Fibroblast of upper back skin (primary cell): ENCODE measurements at regions not wholly inside any gene's neighbourhood (a gene's known extent, or its start where the extent isn't known, plus 50 kb on each side); places are given as distances from the start of the nearest gene placed in this dataset.

Source experiments
- DNase-seq: peaks from one replicate; pipeline ENCODE4 v3.0.0-alpha.2; 2013

DNA sequence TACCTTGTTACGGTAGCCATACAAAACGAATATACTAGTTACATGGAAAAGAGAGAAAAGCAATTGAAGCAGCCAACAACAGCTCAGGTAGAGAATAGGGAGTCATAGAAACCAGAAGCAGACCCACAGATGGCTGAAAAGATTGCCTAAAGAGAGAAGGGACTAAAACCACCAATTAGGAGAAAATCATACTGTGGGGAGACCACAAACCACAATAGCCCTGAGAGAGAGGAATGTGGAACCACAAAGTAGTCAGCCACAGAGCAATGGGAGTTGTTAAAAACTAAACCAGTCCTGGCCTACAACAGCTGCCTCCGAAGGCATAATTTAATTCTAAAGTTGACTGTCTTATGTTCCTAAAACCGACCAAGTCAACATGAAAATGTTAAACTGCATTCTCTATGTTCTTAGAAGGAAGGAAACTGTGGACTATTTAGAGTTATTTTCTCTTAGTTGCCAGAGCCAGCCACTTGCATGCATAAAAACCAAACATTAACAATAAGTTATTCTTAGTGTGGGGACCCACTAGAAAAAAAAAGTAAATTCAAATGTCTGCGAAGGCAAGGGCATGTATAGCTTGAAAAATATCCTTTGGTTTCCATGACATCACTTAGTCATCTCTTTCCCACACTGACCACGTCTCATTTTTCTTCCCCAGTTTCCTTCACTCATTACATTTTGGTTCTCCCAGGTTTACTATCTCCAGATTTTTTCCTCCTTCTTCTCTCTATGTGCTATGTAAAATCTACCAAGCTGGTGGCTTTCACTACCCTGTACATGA, 398.1 kb downstream of the NOVA1 start:
- peak; percentile 89 for DNase-seq

DNA sequence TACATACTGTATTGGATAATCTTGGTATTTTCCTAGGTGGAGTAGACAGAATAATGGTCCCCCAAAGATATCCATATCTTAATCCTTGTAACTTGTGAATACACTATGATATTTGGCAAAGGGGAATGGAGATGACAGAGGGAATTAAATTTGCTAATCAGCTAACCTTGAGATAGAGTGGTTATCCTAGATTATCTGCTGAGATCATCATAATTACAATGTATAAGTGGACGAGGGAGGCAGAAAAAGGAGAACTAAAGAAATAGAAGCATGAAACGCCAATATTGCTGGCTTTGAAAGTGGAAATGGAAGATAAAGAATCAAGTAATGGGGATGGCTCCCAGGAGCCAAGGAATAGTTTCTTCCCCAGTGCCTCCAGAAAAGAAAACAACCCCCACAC, 398.7 kb downstream of the NOVA1 start:
- no peak for DNase-seq

DNA sequence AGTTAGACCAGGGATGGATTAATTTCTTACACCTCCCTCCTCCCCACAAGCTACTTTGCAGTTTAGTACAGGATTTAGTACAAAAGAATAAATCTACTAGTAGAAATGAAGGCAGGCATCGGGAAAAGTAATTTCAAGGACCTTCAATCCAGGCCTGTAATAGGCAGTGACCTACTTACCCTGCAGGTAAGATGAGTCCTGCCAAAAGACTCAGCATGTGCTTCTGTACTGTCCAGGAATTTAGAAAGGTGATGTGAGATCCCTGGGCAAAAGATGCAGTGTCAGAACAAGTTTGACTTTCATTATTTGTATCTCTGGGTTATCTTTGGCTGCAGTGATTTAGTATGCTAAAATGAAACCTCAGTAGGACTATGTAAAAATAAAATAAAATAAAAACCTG, 403.0 kb downstream of the NOVA1 start:
- DNase-seq, result no peak

GRCh38 chr14:26191671-26192070, 406.2 kb downstream of the NOVA1 start:
- DNase-seq, result no peak

DNA sequence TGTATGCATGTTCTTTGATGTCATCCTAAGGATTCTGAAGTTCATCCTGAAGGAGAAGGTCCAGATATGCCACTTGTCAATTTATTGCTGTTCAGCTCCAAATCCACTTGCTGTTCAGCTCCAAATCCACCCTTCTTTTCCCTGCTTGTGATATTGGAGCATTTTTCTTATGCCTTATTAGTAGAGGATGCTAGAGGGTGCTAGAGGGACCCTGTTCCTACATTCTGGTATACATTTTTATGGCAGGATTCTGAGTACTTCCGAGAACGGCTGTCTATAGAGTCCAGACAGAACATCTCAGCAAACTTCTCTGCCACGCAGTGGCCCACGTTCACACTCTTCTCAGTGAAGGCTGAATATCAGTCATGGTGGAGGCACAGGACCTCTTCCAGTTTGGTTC, 406.7 kb downstream of the NOVA1 start:
- DNase-seq, result no peak

DNA sequence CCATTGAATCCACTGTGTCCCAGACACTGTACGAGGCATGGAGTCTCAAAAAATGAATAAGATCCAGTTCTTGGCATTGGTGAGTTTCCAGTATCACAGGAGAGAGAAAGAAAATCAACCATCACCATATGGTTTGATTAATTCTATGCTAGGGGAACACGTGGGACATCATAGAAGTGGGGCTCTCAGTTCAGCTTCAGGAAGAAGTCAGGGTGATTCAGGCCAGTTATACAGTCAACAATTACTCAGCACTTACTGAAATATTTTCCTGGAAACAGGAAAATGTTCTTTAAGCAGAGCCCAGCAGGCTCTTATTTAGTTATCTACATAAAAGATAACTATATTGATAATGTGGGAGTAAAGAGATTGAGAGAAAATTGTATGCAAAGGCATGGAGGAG, 407.2 kb downstream of the NOVA1 start:
- DNase-seq, result no peak

- DNase-seq, result no peak
Measured at GRCh38 chr14:26187996-26188620, 409.7 kb downstream of the NOVA1 start.

- no peak for DNase-seq
Measured at GRCh38 chr14:26180221-26180620, 417.6 kb downstream of the NOVA1 start.

DNA sequence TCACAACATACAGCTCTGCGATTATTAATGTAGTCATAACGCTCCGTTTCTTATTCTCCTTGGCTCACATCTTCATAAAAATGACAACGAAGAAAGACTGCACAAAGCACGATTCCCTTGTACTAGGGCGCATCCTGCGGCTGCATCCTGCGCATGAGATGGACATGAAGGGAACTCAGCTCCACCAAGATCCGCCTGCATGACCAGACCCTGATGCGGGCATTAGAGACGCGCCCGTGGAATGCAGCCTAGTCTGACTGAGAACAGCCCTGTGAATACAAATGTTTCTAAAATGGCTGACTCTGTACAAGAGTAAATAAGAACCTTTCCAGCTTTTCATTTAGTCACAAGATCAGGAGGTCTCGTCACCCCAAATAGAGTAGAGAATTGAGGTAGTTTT, 422.2 kb downstream of the NOVA1 start:
- DNase-seq, result no peak

DNA sequence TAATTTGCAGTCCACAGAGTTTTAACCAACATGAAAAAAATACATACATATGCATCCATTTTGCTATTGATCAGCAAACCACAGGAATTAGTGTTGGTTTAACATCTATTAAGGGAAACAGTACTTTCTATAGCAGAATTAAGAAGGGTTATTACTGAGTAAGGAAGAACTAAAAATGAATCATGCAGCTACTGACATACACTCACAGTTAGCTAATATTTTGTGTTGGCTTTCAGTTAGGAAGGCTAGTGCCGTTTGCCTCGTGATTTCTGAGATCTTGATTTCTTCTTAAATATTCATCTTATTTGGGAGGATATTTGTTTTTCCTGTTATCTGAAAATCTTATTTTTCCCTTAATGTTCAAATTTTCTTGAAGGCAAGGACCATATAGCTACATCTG, 423.4 kb downstream of the NOVA1 start:
- DNase-seq, result no peak

- no peak for DNase-seq
Measured at GRCh38 chr14:26173581-26174110, 424.2 kb downstream of the NOVA1 start.

DNA sequence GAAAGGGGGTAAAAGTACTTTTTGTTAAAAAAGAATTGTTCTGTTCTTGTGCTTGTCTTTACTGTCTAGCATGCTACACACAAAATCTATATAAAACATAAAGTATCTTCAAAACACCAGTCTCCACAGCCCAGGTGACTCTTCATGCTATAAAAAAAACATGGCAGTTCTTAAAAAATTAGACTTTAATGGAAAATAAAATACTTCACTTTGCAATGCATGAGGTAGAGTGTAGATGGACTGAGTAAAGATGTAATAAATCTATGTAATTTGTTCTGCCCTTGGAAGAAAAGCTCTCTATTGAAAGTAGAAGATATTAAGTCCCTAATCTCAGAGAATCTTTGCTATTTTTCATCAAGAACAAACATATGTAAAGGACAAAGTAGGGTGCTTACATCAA, 425.4 kb downstream of the NOVA1 start:
- no peak for DNase-seq

GRCh38 chr14:26170885-26171284, 426.9 kb downstream of the NOVA1 start:
- DNase-seq, result no peak

GRCh38 chr14:26163761-26164160, 434.1 kb downstream of the NOVA1 start:
- peak; percentile 29 for DNase-seq

DNA sequence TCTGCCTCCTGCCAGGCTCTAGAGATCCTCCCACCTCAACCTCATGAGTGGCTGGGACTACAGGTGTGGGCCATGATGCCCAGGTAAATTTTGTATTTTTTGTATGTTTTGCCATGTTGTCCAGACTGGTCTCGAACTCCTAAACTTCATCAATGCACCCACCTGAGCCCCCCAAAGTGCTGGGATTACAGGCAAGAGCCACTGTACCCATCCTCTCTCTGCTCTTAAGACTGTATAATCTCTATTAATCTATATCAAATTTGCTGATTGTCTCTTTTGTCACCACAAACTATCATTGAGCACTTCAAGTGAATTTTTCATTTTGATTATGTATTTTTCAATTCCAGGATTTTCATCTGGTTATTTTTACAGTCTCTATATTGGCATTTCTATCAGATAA, 440.3 kb downstream of the NOVA1 start:
- DNase-seq, result no peak

DNA sequence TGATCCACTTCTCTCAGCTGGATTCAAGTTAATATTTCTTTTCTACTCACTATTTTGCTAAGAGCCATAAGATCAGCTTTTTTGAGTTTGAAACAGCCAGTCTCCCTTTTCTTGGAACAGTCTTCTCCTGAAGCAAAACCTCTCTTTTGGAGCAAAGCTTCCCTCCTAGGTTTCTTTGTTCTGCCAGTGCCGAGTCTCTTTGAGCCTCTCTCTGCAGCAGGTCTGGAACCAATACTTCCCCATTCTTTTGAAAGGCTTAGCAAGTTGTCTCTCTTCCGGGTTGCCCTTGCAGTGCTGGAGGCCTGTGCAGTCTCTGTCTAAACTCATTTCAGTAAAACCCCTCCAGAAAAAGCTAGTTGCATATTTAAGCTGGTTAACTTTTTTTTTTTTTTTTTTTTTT, 454.8 kb downstream of the NOVA1 start:
- no peak for DNase-seq

GRCh38 chr14:26138764-26139445, 458.9 kb downstream of the NOVA1 start:
- no peak for DNase-seq

DNA sequence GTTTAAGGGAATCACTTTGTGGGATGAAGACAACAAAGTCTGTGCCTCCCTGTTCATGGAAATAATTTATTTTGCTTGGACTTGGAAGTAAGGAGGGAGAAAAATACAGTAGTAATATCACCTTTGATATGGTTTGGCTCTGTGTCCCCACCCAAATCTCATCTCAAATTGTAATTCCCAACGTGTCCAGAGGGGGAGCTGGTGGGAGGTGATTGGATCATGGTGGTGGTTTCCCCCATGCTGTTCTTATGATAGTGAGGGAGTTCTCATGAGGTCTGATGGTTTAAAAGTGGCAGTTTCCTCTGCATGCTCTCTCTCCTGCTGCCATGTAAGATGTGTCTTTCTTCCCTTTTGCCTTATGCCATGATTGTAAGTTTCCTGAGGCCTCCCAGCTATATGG, 460.7 kb downstream of the NOVA1 start:
- no peak for DNase-seq

GRCh38 chr14:26132061-26132645, 465.7 kb downstream of the NOVA1 start:
- no peak for DNase-seq

- DNase-seq, result no peak
Measured at GRCh38 chr14:26130690-26131089, 467.1 kb downstream of the NOVA1 start.

GRCh38 chr14:26128931-26129671, 468.7 kb downstream of the NOVA1 start:
- peak; percentile 18 for DNase-seq

DNA sequence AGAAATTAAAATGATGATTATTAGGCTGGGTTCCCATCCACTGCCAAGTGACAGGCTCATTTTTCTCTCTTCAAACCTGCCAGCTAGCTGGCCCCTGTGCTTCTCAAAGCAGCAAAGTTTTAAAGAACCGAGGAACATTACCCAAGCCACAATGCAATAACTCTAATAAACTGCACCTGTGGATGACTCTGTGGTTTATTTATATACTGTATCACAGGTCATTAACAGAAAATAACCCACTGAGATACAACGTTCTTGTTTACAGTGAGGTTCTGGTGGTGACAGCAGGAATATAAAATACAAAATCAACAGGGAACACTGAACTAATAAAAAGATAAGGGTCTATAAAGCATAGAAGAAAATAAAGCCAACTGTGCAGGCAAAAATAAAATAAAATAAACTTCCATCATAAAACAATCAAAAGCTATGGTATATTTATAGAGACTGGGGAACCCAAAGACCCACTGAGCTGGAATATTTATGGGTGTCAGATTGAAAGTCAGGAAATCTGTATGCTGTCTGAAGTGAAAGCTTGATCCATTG, 472.9 kb downstream of the NOVA1 start:
- DNase-seq, result no peak

GRCh38 chr14:26123459-26123858, 474.4 kb downstream of the NOVA1 start:
- no peak for DNase-seq
